WTC11 (cell line): ENCODE measurements at regions not wholly inside any gene's neighbourhood (a gene's known extent, or its start where the extent isn't known, plus 50 kb on each side); places are given as distances from the start of the nearest gene placed in this dataset.

Experiments used
- CBFB ChIP-seq: sonication (generic); formaldehyde crosslinking; IDR thresholded peaks from 2 replicates; pipeline ENCODE4 v1.8.1; 2022; ENCODE audit warnings: mild to moderate bottlenecking, low read depth, missing genetic modification reagents
- CTCF ChIP-seq: fragments of 200-600 bp; IDR thresholded peaks from 2 replicates; pipeline ENCODE4 v1.8.0; 2022; ENCODE audit warnings: antibody characterized with exemption
- MAX ChIP-seq: sonication (generic); formaldehyde crosslinking; IDR thresholded peaks from 2 replicates; pipeline ENCODE4 v1.8.0; 2022; ENCODE audit warnings: mild to moderate bottlenecking, missing genetic modification reagents
- MXD4 ChIP-seq: fragments of 250-450 bp; sonication (Bioruptor Pico); IDR thresholded peaks from 2 replicates; pipeline ENCODE4 v1.8.0; 2021; ENCODE audit warnings: mild to moderate bottlenecking, moderate library complexity, borderline replicate concordance
- NFYB ChIP-seq: sonication (generic); formaldehyde crosslinking; conservative IDR thresholded peaks from 2 replicates; pipeline ENCODE4 v1.8.0; 2022; ENCODE audit warnings: low read depth, missing genetic modification reagents
- NR1H2 ChIP-seq: sonication (generic); formaldehyde crosslinking; IDR thresholded peaks from 2 replicates; pipeline ENCODE4 v1.9.0; 2021; ENCODE audit warnings: mild to moderate bottlenecking, moderate library complexity, missing genetic modification reagents
- SMAD4 ChIP-seq: sonication (generic); formaldehyde crosslinking; IDR thresholded peaks from 2 replicates; pipeline ENCODE4 v1.8.0; 2022; ENCODE audit warnings: mild to moderate bottlenecking, missing genetic modification reagents
- TEAD1 ChIP-seq: sonication (generic); formaldehyde crosslinking; IDR thresholded peaks from 2 replicates; pipeline ENCODE4 v1.8.0; 2022; ENCODE audit warnings: mild to moderate bottlenecking, missing genetic modification reagents
- USF1 ChIP-seq: sonication (generic); formaldehyde crosslinking; IDR thresholded peaks from 2 replicates; pipeline ENCODE4 v1.8.0; 2022; ENCODE audit warnings: mild to moderate bottlenecking, missing genetic modification reagents
- ZNF512 ChIP-seq: sonication (generic); formaldehyde crosslinking; IDR thresholded peaks from 2 replicates; pipeline ENCODE4 v1.8.1; 2022; ENCODE audit warnings: missing genetic modification reagents, borderline replicate concordance

GRCh38 chr21:37974081-37974480 lies 57.8 kb upstream of the KCNJ6 start:
- no peak for TF ChIP-seq ZNF512
- no peak for TF ChIP-seq MXD4 (CRISPR knock-in tag)
- TF ChIP-seq NR1H2, result no peak
- TF ChIP-seq CTCF, result no peak
- no peak for TF ChIP-seq CBFB
- TF ChIP-seq USF1 (CRISPR knock-in tag), result no peak
- no peak for TF ChIP-seq MAX (CRISPR knock-in tag)
- TF ChIP-seq NFYB (CRISPR knock-in tag), result no peak
- no peak for TF ChIP-seq TEAD1 (CRISPR knock-in tag)
- TF ChIP-seq SMAD4 (CRISPR knock-in tag), result no peak
